GM19239 (cell line): ENCODE measurements at regions not wholly inside any gene's neighbourhood (a gene's known extent, or its start where the extent isn't known, plus 50 kb on each side); places are given as distances from the start of the nearest gene placed in this dataset.
"Not testable (repeated sequence)": the region's sequence is repeated elsewhere in the genome, so short reads cannot be mapped to it uniquely, and the experiment has no call there.

ENCODE experiments used
- DNase-seq: peaks from one replicate; pipeline ENCODE4 v3.0.0; 2011; ENCODE audit warnings: low spot score; ENCODE audit not compliant: insufficient read length
- FAIRE-seq: peaks from 2 replicates; lab custom pipeline; 2011; peaks lifted over from hg19 to GRCh38; lab: Jason Lieb, UNC

DNA sequence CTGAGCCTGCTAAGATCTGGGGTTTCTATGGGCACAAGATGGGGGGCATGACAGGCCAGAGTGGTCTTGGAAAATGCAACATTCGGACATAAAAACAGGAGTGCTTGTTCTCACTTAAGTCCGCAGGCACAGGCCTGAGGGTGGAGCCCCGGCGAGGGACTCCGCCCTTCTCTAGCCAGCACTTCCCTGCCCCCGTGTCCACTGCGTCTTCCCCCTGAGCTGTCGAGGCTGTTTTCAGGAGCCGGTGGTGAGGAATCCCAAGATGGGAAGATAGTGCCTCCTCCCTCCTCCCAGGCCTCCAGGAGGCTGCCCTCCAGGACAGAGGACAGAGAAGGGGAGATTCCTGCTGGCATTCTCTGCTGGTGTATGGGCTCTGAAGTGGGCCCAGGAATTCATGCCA, 105.2 kb downstream of the TLR5 start:
- no peak for DNase-seq
- FAIRE-seq, result no peak

DNA sequence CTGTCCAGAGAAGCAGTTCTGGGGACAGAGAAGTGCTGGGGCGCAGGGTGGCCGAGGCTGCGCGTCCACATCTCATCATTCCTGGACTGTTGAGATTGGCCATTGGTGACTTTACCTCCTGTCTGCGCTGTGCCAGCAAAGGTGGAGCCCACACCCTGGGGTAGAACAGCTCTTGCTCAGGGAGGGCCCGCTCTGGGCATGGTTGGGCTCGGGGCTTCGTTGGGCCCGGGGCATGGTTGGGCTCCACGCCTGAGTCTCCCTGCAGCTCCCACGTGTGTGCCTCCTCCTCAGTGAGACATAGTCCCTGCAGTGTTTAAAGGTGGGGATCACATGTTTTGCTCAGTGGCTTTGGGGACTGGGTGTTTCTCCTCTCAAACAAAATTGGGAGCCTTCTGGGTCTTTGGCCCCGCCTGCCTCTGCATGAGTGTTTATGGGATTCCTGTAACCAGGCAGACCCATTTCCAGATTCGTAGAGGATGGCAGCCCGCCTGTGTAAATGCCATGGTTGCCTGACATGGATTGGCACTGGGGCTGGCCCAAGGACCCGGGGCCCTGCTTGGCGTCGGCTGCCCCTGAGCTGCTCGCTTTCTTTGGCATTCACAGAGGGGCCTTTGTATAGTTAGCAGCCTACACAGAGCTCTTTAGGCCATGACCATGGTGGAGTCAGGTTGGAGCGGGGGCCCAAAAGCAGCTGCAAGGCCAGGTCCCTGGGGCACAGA, 104.6 kb downstream of the TLR5 start:
- DNase-seq (no peak), FAIRE-seq (no peak)

DNA sequence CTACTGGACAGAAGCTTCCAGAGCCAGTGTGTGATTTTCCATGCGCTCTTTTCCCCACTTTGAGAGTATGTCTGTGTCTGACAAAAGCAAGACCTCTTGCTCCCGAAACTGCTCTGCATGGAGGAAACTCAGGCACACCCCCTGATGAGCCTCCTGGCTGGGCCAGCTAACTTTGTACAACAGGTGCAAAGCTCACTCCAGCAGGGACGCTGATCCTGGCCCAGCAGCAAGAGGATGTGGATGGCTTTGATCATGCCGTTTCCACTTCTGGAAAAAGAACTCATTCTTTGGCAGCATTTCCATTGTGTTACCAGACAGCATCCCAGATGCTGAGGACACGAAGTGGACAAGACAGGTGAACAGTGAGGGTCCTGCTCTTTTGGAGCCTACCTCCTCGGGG, 103.1 kb downstream of the TLR5 start:
- FAIRE-seq, result no peak

DNA sequence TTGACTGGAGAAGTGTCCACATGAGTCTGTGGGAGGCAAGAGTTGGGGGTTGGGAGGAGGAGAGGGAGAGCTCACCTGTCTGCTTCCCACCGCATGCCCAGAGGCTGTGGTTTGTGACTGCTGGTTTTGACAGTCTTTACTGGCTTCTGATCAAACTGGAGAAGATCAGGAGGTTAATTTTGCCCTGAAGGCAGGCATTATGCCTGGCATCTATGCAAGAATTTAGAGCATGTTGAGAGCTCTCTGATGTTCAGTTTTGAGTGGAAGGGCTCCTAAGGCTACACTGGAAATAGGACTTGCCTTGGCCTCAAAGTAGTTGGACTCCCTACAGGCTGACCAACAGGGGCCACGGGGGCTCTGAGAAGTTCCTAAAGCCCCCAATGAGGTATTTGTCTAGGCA, 101.6 kb downstream of the TLR5 start:
- no peak for FAIRE-seq

More for the DNA sequence above, 103.1 kb downstream of the TLR5 start:
- DNase-seq, result no peak

DNA sequence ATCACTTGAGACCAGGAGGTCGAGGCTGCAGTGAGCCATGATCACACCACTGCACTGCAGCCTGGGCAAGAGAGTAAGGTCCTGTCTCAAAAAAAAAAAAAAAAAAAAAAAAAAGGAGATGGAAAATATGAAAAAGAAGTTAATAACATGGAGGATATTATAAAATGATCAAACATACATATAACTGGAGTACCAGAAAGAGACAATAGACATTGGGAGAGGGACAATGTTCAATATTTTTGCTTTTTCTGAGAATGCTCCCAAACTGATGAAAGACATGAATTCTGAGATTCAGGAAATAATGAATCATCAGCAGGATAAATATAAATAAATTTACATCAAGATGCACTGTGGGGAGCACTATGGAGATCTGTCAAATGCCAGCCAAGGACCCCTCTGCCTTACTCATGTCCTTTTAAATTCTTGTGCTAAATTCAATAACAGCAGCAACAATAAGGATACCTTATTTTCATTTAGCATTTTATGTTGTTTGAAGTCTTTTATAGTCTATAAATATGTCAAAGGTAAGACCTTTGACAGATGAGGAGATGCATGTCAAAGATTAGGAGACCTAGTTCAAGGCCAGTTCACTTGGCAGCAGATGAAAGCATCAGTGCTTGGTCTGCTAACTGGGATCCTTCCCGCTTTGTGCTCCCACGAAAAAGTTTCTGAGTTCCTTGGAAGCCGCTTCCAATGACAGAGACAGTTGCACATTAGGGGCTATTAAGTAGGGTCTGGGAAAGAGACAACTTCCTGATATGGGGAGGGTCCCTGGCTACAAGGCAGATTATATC, 97.7 kb downstream of the TLR5 start:
- DNase-seq (no peak), FAIRE-seq (no peak)

More for the DNA sequence above, 101.6 kb downstream of the TLR5 start:
- DNase-seq, result no peak

DNA sequence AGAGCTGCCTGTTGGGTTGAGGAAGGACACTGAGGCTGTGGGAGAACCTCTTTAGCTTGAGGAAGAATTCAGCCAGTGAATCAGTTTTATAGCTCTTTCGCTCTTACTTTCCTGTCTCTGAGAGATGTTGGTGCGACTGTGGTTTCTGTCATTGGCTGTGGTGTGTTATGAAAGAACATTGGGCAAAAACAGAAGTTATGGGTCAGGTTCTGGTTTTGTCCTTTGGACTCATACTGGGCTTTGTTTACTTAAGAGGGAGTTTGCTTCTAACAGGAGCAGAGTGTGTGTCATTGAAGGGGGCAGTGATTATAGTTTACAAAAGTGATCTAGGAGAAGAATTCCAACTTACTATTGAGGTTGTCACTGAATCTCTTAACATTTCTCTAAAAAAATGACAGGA, 97.0 kb downstream of the TLR5 start:
- no peak for FAIRE-seq
- DNase-seq, result no peak

DNA sequence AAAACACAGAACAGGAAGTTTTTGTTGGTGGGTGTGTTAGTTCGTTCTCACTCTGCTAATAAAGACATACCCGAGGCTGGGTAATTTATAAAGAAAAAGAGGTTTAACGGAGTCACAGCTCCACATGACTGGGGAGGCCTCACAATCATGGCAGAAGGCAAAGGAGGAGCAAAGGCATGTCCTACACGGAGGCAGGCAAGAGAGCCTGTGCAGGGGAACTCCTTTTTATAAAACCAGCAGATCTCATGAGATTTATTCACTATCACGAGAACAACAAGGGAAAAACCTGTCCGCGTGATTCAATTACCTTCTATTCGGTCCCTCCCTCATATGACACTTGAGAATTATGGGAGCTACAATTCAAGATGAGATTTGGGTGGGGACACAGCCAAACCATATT, 96.6 kb downstream of the TLR5 start:
- not testable (repeated sequence) for FAIRE-seq, DNase-seq

DNA sequence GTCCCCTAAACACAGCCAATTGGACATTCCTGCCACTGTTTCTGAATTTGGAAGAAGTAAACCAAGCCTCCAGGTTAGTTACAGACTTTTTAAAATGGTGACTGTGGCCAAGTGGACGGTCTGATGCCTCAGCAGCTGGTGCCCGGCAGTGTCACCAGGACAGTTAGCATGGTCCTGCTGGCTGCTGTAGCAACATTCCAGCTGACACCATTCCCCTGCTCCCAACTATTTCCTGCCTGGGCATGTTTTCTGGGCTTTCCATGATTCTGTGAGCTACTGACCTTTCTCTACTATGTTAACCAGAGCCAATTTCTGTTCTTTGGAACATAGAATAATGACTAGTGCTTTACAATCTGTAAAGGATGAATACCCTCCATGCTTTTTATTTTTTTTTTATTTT, 95.0 kb downstream of the TLR5 start:
- no peak for FAIRE-seq
- DNase-seq, result no peak

DNA sequence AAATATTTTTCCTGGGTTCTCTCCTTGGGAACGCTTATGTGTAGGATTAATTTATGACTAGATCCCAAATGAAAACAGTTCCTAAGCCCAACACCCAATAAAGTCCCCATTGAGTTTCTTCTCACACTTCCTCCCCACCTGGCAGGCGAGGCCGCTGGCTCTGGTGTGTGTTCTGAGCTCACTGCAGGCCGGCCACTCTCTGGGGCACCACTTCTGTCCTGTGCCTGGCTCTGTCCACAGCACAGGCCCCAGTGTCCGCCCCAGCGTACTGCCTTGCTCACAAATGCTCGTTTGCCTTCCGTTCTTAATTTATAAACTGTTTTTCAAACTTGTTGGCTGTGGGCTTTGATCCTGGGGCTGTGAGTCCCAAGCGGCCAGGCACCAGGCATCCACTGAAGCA, 90.6 kb downstream of the TLR5 start:
- no peak for DNase-seq
- FAIRE-seq, result no peak

DNA sequence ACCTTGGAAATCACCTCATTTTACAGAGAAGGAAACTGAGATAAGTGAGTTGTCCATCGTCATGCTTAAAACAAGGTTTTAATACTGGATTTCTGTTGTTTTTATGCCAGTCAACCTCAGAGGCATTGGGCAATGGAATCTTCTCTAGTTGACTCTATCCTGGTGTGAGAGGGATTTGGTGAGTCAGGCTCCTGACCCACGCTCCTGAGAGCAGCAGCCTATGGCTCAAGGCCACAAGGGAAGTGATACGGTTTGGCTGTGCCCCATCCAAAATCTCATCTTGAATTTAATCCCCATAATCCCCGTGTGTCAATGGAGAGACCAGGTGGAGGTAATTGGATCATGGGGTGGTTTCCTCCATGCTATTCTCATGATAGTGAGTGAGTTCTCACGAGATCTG, 90.1 kb downstream of the TLR5 start:
- no peak for FAIRE-seq
- no peak for DNase-seq

DNA sequence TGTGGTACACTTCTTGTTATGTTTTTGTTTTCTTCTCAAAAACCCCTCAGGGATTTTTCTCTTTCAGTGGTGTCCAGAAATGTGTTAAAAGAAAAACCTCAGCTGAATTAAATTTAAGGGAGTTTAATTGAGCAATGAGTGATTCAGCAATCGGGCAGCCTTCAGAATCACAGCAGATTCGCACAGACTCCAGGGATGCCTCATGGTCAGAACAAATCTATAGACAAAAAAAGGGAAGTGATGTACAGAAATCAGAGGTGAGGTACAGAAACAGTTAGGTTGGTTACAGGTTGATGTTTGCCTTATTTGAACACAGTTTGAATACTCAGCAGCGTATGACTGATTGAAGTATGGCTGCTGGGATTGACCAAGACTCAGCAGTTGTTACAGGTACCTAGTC, 86.2 kb downstream of the TLR5 start:
- DNase-seq (no peak), FAIRE-seq (no peak)

DNA sequence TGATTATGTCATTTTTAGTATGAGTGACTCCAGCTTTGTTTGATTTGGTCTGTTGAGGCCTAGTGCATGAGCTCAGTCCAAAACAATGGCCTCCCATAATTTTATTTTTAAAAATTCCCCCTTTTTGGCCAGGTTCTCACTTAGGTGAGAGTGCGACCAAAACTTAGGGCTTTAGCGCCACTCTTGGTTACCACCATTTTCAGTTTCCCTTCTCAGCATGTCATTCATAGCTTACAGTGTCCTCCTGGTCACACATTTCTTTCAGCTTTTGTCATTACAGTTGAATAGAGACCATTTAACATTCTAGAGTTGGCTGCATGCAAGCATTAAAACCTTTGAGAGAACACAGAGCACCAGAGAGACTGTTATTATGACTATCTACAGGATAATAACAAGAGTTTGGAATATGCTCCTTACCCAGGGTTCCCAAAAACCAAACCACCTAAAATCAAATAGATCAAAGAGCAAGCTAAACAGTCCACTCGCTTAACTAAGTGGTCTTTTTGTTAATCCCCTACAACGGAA, 85.4 kb downstream of the TLR5 start:
- no peak for DNase-seq
- no peak for FAIRE-seq
